ENCODE measurements at regions not wholly inside any gene's neighbourhood (a gene's known extent, or its start where the extent isn't known, plus 50 kb on each side); places are given as distances from the start of the nearest gene placed in this dataset.

DNA sequence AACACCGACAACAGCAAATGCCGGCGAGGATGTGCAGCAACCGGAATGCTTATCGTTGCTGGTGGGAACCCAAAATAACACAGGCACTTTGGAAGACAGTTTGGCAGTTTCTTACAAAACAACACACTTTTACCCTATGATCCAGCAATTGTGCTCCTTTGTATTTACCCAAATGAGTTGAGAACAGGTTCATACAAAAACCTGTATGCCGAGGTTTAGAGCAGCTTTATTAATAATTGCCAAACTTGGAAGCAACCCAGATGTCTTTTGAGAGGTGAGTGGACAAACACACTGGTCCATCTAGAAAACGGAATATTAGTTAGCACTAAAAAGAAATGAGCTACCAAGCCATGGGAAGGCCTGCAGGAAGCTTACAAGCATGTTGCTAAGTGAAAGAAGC, 118.9 kb downstream of the CTTN start:
- Mint-ChIP-seq H3K36me3 (ENCODE audit: low read depth) (no peaks in the 10 kb centered on the region), H3K27me3 (peaks cover 8% of the 10 kb centered on the region), H3K9me3 (peaks cover 19% of the 10 kb centered on the region), H3K27ac (no peak overlapping the region), H3K4me3 (no peak overlapping the region), H3K4me1 (no peaks in the 10 kb centered on the region)
- ChIA-PET POLR2A (no interaction called here), CTCF (no interaction called here)
- TF ChIP-seq, protein P1, sequence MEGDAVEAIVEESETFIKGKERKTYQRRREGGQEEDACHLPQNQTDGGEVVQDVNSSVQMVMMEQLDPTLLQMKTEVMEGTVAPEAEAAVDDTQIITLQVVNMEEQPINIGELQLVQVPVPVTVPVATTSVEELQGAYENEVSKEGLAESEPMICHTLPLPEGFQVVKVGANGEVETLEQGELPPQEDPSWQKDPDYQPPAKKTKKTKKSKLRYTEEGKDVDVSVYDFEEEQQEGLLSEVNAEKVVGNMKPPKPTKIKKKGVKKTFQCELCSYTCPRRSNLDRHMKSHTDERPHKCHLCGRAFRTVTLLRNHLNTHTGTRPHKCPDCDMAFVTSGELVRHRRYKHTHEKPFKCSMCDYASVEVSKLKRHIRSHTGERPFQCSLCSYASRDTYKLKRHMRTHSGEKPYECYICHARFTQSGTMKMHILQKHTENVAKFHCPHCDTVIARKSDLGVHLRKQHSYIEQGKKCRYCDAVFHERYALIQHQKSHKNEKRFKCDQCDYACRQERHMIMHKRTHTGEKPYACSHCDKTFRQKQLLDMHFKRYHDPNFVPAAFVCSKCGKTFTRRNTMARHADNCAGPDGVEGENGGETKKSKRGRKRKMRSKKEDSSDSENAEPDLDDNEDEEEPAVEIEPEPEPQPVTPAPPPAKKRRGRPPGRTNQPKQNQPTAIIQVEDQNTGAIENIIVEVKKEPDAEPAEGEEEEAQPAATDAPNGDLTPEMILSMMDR (IDR thresholded peaks at IDR 0.05), result no peak
- DNase-seq (no peak), ATAC-seq (ENCODE audit: low read depth) (no peak)
- intact Hi-C loops (cut with micrococcal nuclease), result no loop called here

DNA sequence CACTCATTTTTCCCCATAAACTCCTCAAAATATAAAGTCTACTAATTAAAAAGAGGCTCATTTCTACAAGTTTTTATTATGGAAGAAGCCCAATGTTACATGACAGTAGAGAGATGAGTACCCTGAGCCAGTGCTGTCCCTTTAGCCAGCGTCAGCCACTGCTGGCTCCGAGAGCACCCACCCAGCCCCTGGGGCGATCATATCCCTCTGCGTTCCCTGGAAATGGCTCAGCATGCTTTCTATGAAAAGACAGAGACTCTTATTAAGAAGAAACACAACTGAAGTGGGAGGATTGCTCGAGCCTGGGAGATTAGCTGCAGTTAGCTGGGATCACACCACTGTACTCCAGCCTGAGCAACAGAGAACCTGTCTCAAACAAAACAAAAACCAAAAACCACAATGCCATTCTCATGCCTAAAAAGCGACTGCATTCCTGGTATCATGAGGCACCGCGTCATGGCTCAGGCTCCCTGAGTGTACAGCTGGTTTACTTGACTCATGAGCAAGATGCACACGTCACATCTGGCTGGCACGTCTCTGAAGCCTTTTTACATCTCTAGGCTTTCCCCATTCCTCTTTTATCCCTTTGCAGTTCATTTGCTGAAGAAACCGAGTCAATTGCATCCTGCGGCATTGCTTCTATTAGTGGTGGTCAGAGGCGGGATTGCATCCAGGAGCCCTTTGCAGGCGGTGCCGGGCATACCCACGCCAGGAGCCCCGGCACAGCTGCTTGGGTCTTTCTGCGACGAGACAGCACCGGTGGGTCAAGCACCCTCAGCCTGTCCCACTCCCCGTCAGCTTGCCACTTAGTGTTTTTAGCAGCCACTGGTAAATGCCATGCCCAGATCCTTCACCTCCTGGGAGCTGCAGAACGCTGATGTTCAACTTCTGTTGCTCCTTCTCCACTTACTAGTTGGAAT, 119.9 kb downstream of the CTTN start:
- peaks cover 10% of the 10 kb centered on the region for H3K9me3 Mint-ChIP-seq
- no peaks in the 10 kb centered on the region for H3K36me3 Mint-ChIP-seq (ENCODE audit: low read depth)
- TF ChIP-seq, protein P1 (IDR thresholded peaks at IDR 0.05), result no peak
- ATAC-seq (ENCODE audit: low read depth), result no peak
- no peak for DNase-seq
- peaks cover 8% of the 10 kb centered on the region for H3K27me3 Mint-ChIP-seq
- CTCF ChIA-PET, result no interaction called here
- no peak overlapping the region for H3K4me3 Mint-ChIP-seq
- intact Hi-C loops (cut with micrococcal nuclease), result no loop called here
- no peaks in the 10 kb centered on the region for H3K4me1 Mint-ChIP-seq
- no peak overlapping the region for H3K27ac Mint-ChIP-seq
- POLR2A ChIA-PET, result no interaction called here

DNA sequence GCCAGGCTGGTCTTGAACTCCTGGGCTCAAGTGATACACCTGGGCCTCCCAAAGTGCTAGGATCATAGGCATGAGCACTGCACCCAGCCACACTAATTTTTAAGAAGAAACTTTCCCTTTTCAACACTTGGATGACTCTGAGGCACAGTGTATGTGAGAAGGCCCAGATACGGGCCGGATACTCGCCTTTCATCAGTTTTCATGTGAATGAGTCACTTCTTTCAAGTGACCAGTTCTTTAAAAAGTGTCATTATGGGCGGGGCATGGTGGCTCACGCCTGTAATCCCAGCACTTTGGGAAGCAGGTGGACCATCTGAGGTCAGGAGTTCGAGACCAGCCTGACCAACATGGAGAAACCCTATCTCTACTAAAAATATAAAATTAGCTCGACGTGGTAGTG, 120.8 kb downstream of the CTTN start:
- no peaks in the 10 kb centered on the region for H3K4me1 Mint-ChIP-seq
- H3K27me3 Mint-ChIP-seq, result peaks cover 8% of the 10 kb centered on the region
- no peak overlapping the region for H3K27ac Mint-ChIP-seq
- ChIA-PET POLR2A (no interaction called here), CTCF (no interaction called here)
- DNase-seq (no peak), ATAC-seq (ENCODE audit: low read depth) (no peak)
- TF ChIP-seq, protein P1 (IDR thresholded peaks at IDR 0.05), result no peak
- intact Hi-C loops (cut with micrococcal nuclease), result no loop called here
- no peaks in the 10 kb centered on the region for H3K36me3 Mint-ChIP-seq (ENCODE audit: low read depth)
- H3K4me3 Mint-ChIP-seq, result no peak overlapping the region
- H3K9me3 Mint-ChIP-seq, result peaks cover 7% of the 10 kb centered on the region

DNA sequence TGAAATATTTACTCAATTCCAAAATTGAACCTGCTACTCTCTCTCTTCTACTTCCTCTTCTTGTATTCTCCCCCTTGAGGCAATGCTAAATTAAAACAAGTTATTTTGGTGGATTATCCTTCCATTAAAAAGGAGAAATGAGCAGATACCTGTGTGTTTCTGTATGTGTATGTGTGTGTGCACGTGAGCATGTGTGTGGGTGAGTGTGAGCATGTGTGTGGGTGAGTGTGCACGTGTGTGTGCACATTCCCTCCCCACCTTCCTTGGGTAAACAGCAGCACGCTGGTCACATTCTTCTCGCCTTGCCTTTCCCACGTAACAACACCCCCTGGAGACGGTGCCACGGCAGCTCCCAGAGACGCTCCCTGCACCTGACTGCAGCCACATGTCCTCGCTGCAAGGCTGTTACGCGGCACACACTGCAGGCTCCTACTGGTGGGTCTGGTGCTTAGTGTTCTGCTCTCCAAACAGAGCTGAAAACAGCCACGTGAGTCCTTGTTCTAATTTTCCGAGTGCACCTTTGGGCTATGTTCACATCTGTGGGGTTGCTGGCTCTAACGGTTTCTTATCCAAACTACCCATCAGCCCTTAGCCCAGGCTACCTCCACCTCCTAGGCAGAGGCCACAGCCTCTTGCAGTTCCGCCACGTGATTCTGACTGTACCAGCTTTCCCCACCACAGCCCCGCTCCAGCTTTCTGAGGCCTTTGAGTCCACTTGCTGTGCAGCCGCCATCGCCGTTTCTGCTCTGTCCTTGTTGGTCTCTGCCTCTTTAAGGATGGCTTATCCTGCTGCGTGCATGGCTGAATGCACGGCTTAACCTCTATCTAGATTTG, 123.4 kb downstream of the CTTN start:
- no peak overlapping the region for H3K27ac Mint-ChIP-seq
- peaks cover 6% of the 10 kb centered on the region for H3K27me3 Mint-ChIP-seq
- POLR2A ChIA-PET, result no interaction called here
- peaks cover 2% of the 10 kb centered on the region for H3K9me3 Mint-ChIP-seq
- no peaks in the 10 kb centered on the region for H3K4me1 Mint-ChIP-seq
- intact Hi-C loops (cut with micrococcal nuclease), result no loop called here
- TF ChIP-seq, protein P1 (IDR thresholded peaks at IDR 0.05), result no peak
- CTCF ChIA-PET, result no interaction called here
- no peak for DNase-seq
- no peak for ATAC-seq (ENCODE audit: low read depth)
- no peaks in the 10 kb centered on the region for H3K36me3 Mint-ChIP-seq (ENCODE audit: low read depth)
- no peak overlapping the region for H3K4me3 Mint-ChIP-seq

DNA sequence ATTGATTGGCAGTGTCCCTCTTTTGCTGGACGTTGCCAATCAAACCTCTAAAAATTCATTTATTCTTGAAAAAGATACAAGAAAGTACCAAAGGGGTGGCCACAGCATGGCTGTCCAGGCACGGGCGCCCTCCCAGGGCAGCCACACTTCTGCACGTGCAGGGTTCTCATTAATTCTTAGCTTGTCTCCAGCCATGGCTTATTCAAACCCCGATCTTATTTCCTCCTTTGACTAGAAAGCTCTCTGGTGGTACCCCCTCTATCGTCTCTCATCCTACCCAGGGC, 123.9 kb downstream of the CTTN start:
- ATAC-seq (ENCODE audit: low read depth), result no peak
- Mint-ChIP-seq H3K27me3 (peaks cover 8% of the 10 kb centered on the region), H3K27ac (no peak overlapping the region), H3K4me1 (no peaks in the 10 kb centered on the region), H3K36me3 (ENCODE audit: low read depth) (no peaks in the 10 kb centered on the region), H3K4me3 (no peak overlapping the region), H3K9me3 (peaks cover 2% of the 10 kb centered on the region)
- TF ChIP-seq, protein P1 (IDR thresholded peaks at IDR 0.05), result no peak
- intact Hi-C loops (cut with micrococcal nuclease), result no loop called here
- ChIA-PET CTCF (no interaction called here), POLR2A (no interaction called here)
- no peak for DNase-seq
